Tibial artery (tissue), 4 donors: ENCODE measurements at regions not wholly inside any gene's neighbourhood (a gene's known extent, or its start where the extent isn't known, plus 50 kb on each side); places are given as distances from the start of the nearest gene placed in this dataset.

Experiments used
- DNase-seq, 2 donors: peaks; one replicate each; pipeline ENCODE4 v3.0.0-alpha.2; 2019
- H3K27ac ChIP-seq, 2 donors: fragments of 200-600 bp; sonication (generic) in 1 of 2; 1 replicate in 1 of 2; 2 replicates in 1 of 2; pipeline ENCODE4 v1.5.1; 2018 to 2019; ENCODE audit warnings: mild to moderate bottlenecking in 1 of 2
- H3K27me3 ChIP-seq, 2 donors: fragments of 200-600 bp; sonication (generic) in 1 of 2; one replicate each; pipeline versions ENCODE4 v1.5.1 to v1.6.0; 2016 to 2019
- H3K36me3 ChIP-seq, 3 donors: fragments of 200-600 bp; sonication (generic) in 2 of 3; one replicate each; pipeline ENCODE4 v1.5.1; 2016 to 2019; ENCODE audit warnings: mild to moderate bottlenecking in 2 of 3
- H3K4me1 ChIP-seq, 4 donors: fragments of 200-600 bp; sonication (generic) in 2 of 4; 1 replicate in 3 of 4; 2 replicates in 1 of 4; pipeline ENCODE4 v1.5.1; 2016 to 2019
- H3K4me3 ChIP-seq, 2 donors: fragments of 200-600 bp; sonication (generic) in 1 of 2; 1 replicate in 1 of 2; 2 replicates in 1 of 2; pipeline ENCODE4 v1.5.1; 2018 to 2019; ENCODE audit warnings: mild to moderate bottlenecking in 2 of 2
- H3K9me3 ChIP-seq, 3 donors: fragments of 200-600 bp; sonication (generic) in 1 of 3; one replicate each; pipeline ENCODE4 v1.5.1; 2016 to 2019
- intact Hi-C: fragments of 100-400 bp; cut with DNase I; formaldehyde crosslinking; loops from one replicate; pipeline ENCODE4 v1.15.0; 2023; ENCODE audit warnings: low total_unique reads
- TF ChIP-seq, protein P1 (sequence below), 2 experiments: fragments of 200-600 bp in 1 of 2; fragments of 450-650 bp in 1 of 2; IDR thresholded peaks; one replicate each; pipeline ENCODE4 v1.5.1; 2017 to 2019; ENCODE audit warnings: antibody characterized with exemption in 2 of 2, mild to moderate bottlenecking in 1 of 2, moderate library complexity in 1 of 2

- Histone ChIP-seq H3K9me3 (no peaks in the 10 kb centered on the region), H3K4me1 (peaks cover 0 to 10% (median 2%) of the 10 kb centered on the region in 4 donors), H3K27me3 (no peaks in the 10 kb centered on the region), H3K27ac (no peak overlapping the region), H3K36me3 (no peaks in the 10 kb centered on the region), H3K4me3 (no peak overlapping the region)
- TF ChIP-seq, protein P1, sequence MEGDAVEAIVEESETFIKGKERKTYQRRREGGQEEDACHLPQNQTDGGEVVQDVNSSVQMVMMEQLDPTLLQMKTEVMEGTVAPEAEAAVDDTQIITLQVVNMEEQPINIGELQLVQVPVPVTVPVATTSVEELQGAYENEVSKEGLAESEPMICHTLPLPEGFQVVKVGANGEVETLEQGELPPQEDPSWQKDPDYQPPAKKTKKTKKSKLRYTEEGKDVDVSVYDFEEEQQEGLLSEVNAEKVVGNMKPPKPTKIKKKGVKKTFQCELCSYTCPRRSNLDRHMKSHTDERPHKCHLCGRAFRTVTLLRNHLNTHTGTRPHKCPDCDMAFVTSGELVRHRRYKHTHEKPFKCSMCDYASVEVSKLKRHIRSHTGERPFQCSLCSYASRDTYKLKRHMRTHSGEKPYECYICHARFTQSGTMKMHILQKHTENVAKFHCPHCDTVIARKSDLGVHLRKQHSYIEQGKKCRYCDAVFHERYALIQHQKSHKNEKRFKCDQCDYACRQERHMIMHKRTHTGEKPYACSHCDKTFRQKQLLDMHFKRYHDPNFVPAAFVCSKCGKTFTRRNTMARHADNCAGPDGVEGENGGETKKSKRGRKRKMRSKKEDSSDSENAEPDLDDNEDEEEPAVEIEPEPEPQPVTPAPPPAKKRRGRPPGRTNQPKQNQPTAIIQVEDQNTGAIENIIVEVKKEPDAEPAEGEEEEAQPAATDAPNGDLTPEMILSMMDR (IDR thresholded peaks at IDR 0.05), result no peak
- DNase-seq, result peak in 1 of 2 donors; percentile 22
- intact Hi-C loops, result no loop called here
Measured at GRCh38 chr12:41122894-41123293, 65.2 kb upstream of the PDZRN4 start.

DNA sequence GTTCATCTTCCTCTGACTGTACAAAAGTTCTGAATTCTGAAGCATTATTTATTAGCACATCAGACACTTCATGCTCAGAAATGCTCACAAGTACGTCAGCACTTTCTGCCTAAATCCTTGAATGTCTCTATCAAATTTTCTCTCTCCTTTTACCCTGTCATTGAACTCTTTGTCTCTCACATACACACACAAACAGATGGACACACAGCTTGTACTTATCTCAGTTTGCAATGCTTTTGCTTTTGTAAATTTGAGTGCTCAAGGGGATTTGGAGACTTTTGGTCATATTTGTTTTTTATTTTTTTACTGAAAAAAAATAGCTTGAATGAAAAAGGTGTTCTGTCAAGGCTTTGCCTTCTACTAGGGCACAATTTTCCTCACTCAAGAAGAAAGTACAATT is 64.2 kb upstream of the PDZRN4 start:
- Histone ChIP-seq H3K4me3 (no peak overlapping the region), H3K27me3 (no peaks in the 10 kb centered on the region), H3K27ac (no peak overlapping the region), H3K4me1 (peaks cover 0 to 10% (median 2%) of the 10 kb centered on the region in 4 donors), H3K36me3 (no peaks in the 10 kb centered on the region), H3K9me3 (no peaks in the 10 kb centered on the region)
- DNase-seq, result no peak
- TF ChIP-seq, protein P1 (IDR thresholded peaks at IDR 0.05), result no peak
- intact Hi-C loops, result no loop called here
